ENCODE measurements at regions not wholly inside any gene's neighbourhood (a gene's known extent, or its start where the extent isn't known, plus 50 kb on each side); places are given as distances from the start of the nearest gene placed in this dataset.

GRCh38 chr9:119827526-119827925, 458.3 kb upstream of the BRINP1 start:
- no peaks in the 10 kb centered on the region for H3K4me1 ChIP-seq (ENCODE audit: control insufficient read depth in 4 of 4, insufficient read depth in 4 of 4, low read length in 3 of 4)
- no peak for DNase-seq (ENCODE audit: low spot score)
- H3K4me3 ChIP-seq (ENCODE audit: low read depth in 1 of 3, low read length in 3 of 3): no peak overlapping the region
- 81% methylated on average over 4 of the region's 4 CpGs for WGBS
- H3K9me3 ChIP-seq (ENCODE audit: control insufficient read depth in 4 of 4, low read length in 3 of 4): no peaks in the 10 kb centered on the region
- peaks cover 0 to 4% (median 0%) of the 10 kb centered on the region in 4 donors for H3K27me3 ChIP-seq (ENCODE audit: control insufficient read depth in 4 of 4, insufficient read depth in 4 of 4, low read length in 3 of 4)
- H3K36me3 ChIP-seq (ENCODE audit: control insufficient read depth in 4 of 4, insufficient read depth in 3 of 4, low read depth in 1 of 4, low read length in 3 of 4): no peaks in the 10 kb centered on the region
- no peak for TF ChIP-seq RAD21 (IDR thresholded peaks at IDR 0.05)
- no peak for TF ChIP-seq NR2F2 (IDR thresholded peaks at IDR 0.05)
- no peak for TF ChIP-seq SP1 (IDR thresholded peaks at IDR 0.05)
- no peak for TF ChIP-seq ATF3 (IDR thresholded peaks at IDR 0.05)
- TF ChIP-seq, protein P1, sequence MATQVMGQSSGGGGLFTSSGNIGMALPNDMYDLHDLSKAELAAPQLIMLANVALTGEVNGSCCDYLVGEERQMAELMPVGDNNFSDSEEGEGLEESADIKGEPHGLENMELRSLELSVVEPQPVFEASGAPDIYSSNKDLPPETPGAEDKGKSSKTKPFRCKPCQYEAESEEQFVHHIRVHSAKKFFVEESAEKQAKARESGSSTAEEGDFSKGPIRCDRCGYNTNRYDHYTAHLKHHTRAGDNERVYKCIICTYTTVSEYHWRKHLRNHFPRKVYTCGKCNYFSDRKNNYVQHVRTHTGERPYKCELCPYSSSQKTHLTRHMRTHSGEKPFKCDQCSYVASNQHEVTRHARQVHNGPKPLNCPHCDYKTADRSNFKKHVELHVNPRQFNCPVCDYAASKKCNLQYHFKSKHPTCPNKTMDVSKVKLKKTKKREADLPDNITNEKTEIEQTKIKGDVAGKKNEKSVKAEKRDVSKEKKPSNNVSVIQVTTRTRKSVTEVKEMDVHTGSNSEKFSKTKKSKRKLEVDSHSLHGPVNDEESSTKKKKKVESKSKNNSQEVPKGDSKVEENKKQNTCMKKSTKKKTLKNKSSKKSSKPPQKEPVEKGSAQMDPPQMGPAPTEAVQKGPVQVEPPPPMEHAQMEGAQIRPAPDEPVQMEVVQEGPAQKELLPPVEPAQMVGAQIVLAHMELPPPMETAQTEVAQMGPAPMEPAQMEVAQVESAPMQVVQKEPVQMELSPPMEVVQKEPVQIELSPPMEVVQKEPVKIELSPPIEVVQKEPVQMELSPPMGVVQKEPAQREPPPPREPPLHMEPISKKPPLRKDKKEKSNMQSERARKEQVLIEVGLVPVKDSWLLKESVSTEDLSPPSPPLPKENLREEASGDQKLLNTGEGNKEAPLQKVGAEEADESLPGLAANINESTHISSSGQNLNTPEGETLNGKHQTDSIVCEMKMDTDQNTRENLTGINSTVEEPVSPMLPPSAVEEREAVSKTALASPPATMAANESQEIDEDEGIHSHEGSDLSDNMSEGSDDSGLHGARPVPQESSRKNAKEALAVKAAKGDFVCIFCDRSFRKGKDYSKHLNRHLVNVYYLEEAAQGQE (IDR thresholded peaks at IDR 0.05): no peak
- no peak for TF ChIP-seq HNF4A (conservative IDR thresholded peaks at IDR 0.05)
- no peak for TF ChIP-seq TAF1 (conservative IDR thresholded peaks at IDR 0.05)
- no peak for TF ChIP-seq RXRA (IDR thresholded peaks at IDR 0.05)
- no peak for TF ChIP-seq JUND (IDR thresholded peaks at IDR 0.05)
- no peak for TF ChIP-seq FOXA1 (IDR thresholded peaks at IDR 0.05)
- TF ChIP-seq FOXA2 (IDR thresholded peaks at IDR 0.05): no peak
- TF ChIP-seq CTCF (IDR thresholded peaks at IDR 0.05; ENCODE audit: low read depth, low read length, missing input control): no peak
- no peak overlapping the region for H3K27ac ChIP-seq (ENCODE audit: low read depth in 1 of 2, low read length in 2 of 2)
- no peak overlapping the region for H3K9ac ChIP-seq (ENCODE audit: low read depth in 1 of 2, low read length in 2 of 2)

DNA sequence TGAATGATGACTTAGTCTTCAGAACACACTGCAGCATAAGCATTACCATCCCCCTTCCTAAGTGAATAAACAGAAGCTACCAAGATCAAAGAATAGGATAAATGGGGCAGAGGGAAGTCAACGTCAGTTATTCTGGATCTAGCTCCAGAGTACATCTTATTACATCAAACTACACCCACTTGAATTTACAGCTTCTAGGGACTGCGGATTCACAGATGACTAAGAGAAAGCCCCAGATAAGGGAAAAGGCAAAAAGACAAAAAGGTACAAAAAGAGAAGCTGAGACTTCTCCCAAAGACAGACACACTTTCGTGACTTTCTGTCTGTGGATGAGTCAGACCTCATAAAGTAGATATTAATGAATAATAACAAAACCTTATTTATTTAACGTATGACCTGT, 457.9 kb upstream of the BRINP1 start:
- no peaks in the 10 kb centered on the region for H3K4me1 ChIP-seq (ENCODE audit: control insufficient read depth in 4 of 4, insufficient read depth in 4 of 4, low read length in 3 of 4)
- TF ChIP-seq NR2F2 (IDR thresholded peaks at IDR 0.05): no peak
- TF ChIP-seq SP1 (IDR thresholded peaks at IDR 0.05): no peak
- TF ChIP-seq CTCF (IDR thresholded peaks at IDR 0.05; ENCODE audit: low read depth, low read length, missing input control): no peak
- TF ChIP-seq ATF3 (IDR thresholded peaks at IDR 0.05): no peak
- no peak for TF ChIP-seq FOXA2 (IDR thresholded peaks at IDR 0.05)
- TF ChIP-seq RAD21 (IDR thresholded peaks at IDR 0.05): no peak
- TF ChIP-seq YY1 (IDR thresholded peaks at IDR 0.05): no peak
- no peak for TF ChIP-seq JUND (IDR thresholded peaks at IDR 0.05)
- TF ChIP-seq HNF4G (IDR thresholded peaks at IDR 0.05): no peak
- no peak for TF ChIP-seq FOXA1 (IDR thresholded peaks at IDR 0.05)
- TF ChIP-seq GABPA (IDR thresholded peaks at IDR 0.05 in 1 of 2, conservative IDR thresholded peaks at IDR 0.05 in 1 of 2): no peak
- no peak for TF ChIP-seq RXRA (IDR thresholded peaks at IDR 0.05)
- no peak for TF ChIP-seq ZBTB33 (IDR thresholded peaks at IDR 0.05)
- no peak for TF ChIP-seq HNF4A (conservative IDR thresholded peaks at IDR 0.05)
- no peak for TF ChIP-seq TAF1 (conservative IDR thresholded peaks at IDR 0.05)
- no peak for TF ChIP-seq EGR1 (IDR thresholded peaks at IDR 0.05; ENCODE audit: low read depth in 2 of 2)
- TF ChIP-seq MAX (IDR thresholded peaks at IDR 0.05): no peak

More for the DNA sequence above, 457.9 kb upstream of the BRINP1 start:
- no peak overlapping the region for H3K4me3 ChIP-seq (ENCODE audit: low read depth in 1 of 3, low read length in 3 of 3)
- no peak for DNase-seq (ENCODE audit: low spot score)
- H3K27ac ChIP-seq (ENCODE audit: low read depth in 1 of 2, low read length in 2 of 2): no peak overlapping the region
- 47% methylated on average over 4 of the region's 4 CpGs for WGBS
- no peak overlapping the region for H3K9ac ChIP-seq (ENCODE audit: low read depth in 1 of 2, low read length in 2 of 2)
- H3K36me3 ChIP-seq (ENCODE audit: control insufficient read depth in 4 of 4, insufficient read depth in 3 of 4, low read depth in 1 of 4, low read length in 3 of 4): no peaks in the 10 kb centered on the region
- H3K27me3 ChIP-seq (ENCODE audit: control insufficient read depth in 4 of 4, insufficient read depth in 4 of 4, low read length in 3 of 4): peaks cover 0 to 4% (median 0%) of the 10 kb centered on the region in 4 donors
- H3K9me3 ChIP-seq (ENCODE audit: control insufficient read depth in 4 of 4, low read length in 3 of 4): no peaks in the 10 kb centered on the region

All from liver (tissue), 8 donors.